HG03135 (cell line): ENCODE measurements at regions not wholly inside any gene's neighbourhood (a gene's known extent, or its start where the extent isn't known, plus 50 kb on each side); places are given as distances from the start of the nearest gene placed in this dataset.
"Not testable (repeated sequence)": the region's sequence is repeated elsewhere in the genome, so short reads cannot be mapped to it uniquely, and the experiment has no call there.

Source experiments
- ATAC-seq: cut with Tn5 transposase; IDR thresholded peaks from one replicate; pipeline ENCODE4 v1.9.1; 2021; ENCODE audit warnings: mild to moderate bottlenecking, moderate library complexity; ENCODE audit not compliant: unreplicated experiment

DNA sequence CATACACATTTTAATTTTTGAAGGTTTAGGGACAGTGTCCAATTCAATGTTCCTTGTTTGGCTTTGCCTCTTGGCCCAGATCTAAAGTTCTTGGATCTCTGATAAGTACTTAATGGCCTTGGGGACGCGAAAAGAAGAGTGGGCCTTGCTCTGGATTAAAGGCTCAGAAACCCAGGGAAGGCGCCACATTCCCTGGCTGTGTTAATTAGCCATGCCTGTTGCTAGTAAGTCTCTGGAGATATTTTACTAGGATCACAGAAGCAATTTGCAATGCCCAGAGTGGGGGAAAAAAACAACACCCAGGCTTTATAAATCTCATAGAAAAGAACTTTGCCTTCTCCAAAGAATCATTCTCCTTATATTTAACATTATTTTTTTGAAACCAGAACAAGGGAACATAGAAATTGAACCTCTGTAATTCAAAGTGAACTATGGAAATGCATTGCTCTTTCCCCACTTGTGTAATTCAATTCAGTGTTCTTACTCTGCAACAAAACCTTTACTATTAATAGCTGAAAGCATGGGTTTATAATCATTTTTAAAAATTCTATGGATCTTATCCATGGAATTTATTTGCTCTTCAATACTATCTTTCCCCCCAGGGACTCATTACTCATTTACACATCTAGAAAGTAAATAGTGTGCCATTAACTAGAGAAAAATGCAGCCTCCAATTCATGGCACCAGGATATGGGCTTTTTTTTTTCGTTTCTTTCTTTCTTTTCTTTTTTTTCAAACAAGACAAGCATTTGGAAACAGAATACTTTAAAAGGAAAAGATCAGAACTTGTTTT, 172.2 kb upstream of the ANKRD55 start:
- ATAC-seq = no peak

DNA sequence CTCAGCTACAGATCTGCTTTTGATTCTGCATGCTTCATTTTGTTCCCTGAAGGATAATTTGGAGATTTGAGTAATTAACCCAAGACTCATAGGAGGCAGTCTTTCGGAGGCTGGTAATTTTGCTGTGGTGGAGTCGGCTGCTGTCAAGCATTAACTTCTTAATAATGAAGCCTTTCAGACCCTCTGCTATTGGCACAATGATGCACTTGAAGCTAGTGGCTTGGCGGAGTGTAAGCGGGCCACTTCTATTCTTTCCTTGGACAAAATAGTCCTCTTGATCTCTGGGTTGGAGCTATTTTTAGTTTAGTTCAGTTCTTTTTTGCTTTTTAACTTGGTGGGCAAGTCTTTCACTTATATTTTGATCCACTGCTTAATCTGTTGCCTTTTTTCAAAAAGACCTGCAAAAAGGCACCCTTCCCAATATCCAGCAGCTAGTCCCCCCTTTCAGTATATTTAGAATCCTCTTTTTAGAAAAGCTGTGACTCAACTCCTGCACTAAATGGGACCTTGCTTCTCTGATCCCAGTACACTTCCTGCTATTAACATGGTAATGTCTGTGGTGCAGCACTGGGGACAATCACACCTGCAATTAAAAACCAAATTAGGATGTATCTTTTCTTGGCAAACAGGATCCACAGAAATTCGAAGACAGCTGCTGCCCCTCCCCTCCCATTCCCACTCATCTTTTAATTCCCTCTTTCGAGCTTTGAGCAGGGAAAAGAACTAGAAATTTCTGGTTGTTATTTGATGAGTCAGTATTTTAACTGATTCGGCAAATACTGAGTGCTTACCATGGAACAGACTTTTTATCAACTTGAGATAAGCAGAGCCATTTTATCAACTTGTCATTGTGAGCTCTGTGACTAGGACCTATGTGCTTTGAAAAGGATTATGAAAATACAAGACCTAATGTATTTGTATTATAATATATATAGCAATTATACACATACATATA, 169.4 kb upstream of the ANKRD55 start:
- ATAC-seq = no peak

GRCh38 chr5:56397796-56398195, 164.7 kb upstream of the ANKRD55 start:
- ATAC-seq = not testable (repeated sequence)

DNA sequence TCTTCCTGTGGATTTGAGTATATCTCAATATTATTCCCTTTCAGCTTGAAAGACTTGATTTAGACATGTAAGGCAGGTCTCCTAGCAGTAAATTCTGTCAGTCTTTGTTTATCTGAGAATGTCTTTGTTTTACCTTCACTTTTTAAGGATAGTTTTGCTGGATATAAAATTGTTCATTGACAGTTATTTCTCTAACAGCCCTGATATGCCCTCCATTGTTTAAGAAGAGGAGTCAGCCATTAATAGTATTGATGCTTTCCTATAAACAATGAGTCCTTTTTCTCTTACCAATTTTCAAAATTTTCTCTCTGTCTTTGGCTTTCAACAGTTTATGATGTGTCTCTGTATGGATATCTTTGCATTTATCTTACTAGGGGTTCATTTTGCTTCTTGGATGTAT, 163.5 kb upstream of the ANKRD55 start:
- no peak for ATAC-seq

DNA sequence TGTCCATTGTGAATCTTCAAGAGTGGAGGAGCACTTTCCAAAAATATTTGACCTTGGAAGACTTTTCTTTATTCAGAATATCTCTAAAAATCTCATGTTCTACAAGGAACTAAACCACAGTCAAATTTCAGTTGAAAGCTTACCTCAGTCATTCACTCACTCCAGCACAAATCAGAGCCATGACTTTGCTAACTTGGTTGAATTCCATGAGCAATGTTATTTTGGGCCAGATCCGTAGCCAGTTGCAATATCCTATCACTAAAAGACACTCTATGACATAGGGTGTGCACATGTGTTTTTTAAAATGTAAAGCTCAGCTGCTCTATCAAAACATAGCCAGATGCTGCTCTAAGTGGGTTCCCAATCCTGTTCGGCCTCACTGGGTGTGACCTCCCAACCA, 156.1 kb upstream of the ANKRD55 start:
- no peak for ATAC-seq

DNA sequence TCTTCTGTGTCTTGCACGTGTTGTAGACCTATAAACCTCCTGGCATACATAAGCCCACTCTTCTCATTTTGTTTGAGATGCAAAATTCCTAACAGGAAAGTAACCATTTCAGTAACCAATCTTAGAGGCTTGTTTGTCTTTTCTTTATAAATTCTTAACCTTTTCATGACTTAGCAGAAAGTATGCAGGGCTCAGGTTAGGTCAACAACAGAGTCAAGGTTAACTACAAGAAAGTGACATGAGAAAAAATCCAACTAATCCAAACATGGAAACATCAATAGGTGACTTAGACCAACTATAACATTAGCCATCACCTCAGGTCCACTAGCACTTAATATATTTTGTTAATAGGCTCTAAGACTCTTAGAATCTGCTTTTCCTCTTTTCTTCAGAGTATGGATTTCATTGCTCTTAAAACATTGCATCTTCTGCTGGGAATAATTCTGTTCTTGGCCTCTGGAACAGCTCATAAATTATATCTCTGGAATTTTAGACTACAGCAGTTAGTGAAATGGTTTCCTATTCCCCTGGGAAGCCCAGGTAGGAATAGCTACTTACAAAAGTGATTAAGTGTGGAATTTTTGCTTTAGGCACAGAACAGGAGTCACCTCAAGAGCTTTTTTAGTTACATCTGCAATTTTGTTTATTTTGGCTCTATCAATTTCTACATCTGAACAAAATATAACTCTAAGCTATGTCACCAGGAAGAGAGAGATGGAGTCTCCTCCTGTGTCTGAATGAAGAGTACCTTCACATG, 155.3 kb upstream of the ANKRD55 start:
- ATAC-seq = no peak

GRCh38 chr5:56386046-56386445, 152.9 kb upstream of the ANKRD55 start:
- no peak for ATAC-seq

DNA sequence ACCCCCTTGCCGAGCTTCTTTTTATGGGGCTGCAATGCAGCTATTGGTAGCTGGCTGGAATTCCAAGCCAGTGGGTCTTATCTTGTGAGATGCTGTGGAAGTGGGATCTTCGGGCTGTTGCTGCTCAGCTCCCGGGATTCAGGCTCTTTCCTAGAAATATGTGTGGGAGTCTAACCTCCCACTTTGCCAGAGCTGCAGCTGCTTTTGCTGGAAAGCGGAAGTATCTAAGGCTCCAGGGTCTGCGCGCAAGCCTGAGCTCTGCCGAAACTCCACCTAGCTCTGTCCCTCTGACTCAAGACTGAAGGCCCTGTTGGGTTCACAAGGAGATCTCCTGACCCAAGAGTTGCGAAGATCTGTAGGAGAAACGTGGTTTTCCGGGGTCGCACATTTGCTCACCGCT, 151.1 kb upstream of the ANKRD55 start:
- ATAC-seq = no peak

GRCh38 chr5:56383761-56384160, 150.6 kb upstream of the ANKRD55 start:
- ATAC-seq = no peak

DNA sequence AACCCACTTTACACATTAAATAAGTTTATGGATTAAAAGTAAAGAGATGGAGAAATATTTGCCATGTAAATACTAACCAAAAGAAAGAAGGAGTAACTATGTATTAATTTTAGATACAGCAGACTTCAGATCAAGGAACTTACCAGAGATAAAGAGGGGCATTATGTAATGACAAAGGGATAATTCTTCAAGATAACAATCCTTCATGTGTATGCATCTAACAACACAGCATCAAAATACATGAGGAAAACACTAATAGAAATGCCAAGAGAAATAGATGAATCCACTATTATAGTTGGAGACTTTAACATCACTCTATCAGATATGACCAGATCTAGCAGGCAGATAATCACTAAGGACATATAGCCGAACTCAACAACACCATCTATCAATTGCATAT, 149.8 kb upstream of the ANKRD55 start:
- ATAC-seq = no peak

- ATAC-seq = no peak
These were observed 144.4 kb upstream of the ANKRD55 start for GRCh38 chr5:56377573-56377972.

GRCh38 chr5:56376128-56376527, 143.0 kb upstream of the ANKRD55 start:
- ATAC-seq = no peak

- ATAC-seq = no peak
These were observed 141.9 kb upstream of the ANKRD55 start for GRCh38 chr5:56375011-56375410.

GRCh38 chr5:56372491-56372890, 139.4 kb upstream of the ANKRD55 start:
- not testable (repeated sequence) for ATAC-seq

DNA sequence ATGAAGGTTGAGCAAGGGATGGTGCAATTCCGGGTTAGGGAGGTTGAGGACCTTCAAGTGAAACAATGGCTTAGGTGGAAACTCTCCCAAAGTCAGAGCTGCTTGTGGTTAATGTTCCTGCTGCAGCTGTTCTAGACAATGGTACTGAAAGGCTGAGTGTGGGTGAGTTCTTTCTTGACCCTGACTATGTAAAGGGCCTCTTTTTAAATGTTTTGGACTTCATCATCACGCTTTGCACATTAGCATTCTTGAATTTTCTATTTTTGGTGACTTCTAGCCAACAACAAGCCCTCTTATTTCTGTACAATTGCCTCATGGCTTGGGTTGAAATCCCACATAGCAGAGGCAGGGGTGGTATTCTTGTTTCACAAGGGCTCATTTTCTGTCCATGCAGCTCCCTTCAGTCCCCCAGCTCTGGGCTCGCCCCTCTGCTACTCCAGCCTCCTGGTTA, 136.3 kb upstream of the ANKRD55 start:
- ATAC-seq = no peak

- ATAC-seq = no peak
These were observed 134.6 kb upstream of the ANKRD55 start for GRCh38 chr5:56367748-56368147.

GRCh38 chr5:56366986-56367385, 133.9 kb upstream of the ANKRD55 start:
- ATAC-seq = no peak

- ATAC-seq = no peak
These were observed 128.3 kb upstream of the ANKRD55 start for GRCh38 chr5:56361398-56361797.

DNA sequence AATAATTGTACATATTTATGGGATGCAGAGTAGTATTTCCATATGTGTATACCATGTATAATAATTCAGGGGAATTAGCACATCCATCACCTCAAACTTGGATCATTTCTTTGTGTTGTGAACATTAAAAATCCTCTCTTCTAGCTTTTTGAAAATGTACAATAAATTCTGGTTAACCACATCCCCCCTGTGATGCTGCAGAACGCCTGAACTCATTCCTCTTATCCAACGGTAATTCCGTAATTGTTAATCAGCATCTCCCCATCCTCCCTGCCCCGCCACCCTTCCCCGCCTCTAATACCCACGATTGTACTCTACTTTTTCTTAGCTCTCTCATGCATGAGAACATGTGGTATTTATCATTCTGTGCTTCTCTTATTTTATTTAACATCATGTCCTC, 127.7 kb upstream of the ANKRD55 start:
- no peak for ATAC-seq

GRCh38 chr5:56359809-56360685, 126.9 kb upstream of the ANKRD55 start:
- no peak for ATAC-seq
